ENCODE measurements at regions not wholly inside any gene's neighbourhood (a gene's known extent, or its start where the extent isn't known, plus 50 kb on each side); places are given as distances from the start of the nearest gene placed in this dataset.

GRCh38 chr1:164265232-164265631 lies 293.8 kb upstream of the PBX1 start:
- TF ChIP-seq CTCF (IDR thresholded peaks at IDR 0.05) (no peak), CBFB (CRISPR knock-in tag; IDR thresholded peaks at IDR 0.05; ENCODE audit: low read depth) (no peak)

Measured in WTC11 (cell line).